ENCODE measurements at regions not wholly inside any gene's neighbourhood (a gene's known extent, or its start where the extent isn't known, plus 50 kb on each side); places are given as distances from the start of the nearest gene placed in this dataset.

GRCh38 chr5:3654515-3654914 lies 58.9 kb downstream of the IRX1 start:
- H3K4me1 ChIP-seq (ENCODE audit: insufficient read depth, low read length), result no peaks in the 10 kb centered on the region
- H3K36me3 ChIP-seq (ENCODE audit: insufficient read depth, low read length), result no peaks in the 10 kb centered on the region
- no peaks in the 10 kb centered on the region for H3K27me3 ChIP-seq (ENCODE audit: control insufficient read depth in 1 of 2, insufficient read depth in 2 of 2, low read length in 2 of 2)
- no peak overlapping the region for H3K27ac ChIP-seq (ENCODE audit: low read depth, low read length)
- no peak overlapping the region for H3K4me3 ChIP-seq (ENCODE audit: low read depth in 1 of 2, low read length in 2 of 2)
- no peak overlapping the region for H3K9ac ChIP-seq (ENCODE audit: low read length)
- H3K9me3 ChIP-seq (ENCODE audit: low read length), result no peaks in the 10 kb centered on the region

- no peaks in the 10 kb centered on the region for H3K4me1 ChIP-seq (ENCODE audit: insufficient read depth, low read length)
- H3K9ac ChIP-seq (ENCODE audit: low read length), result no peak overlapping the region
Observed at GRCh38 chr5:3656803-3657202, 61.2 kb downstream of the IRX1 start.

GRCh38 chr5:3657364-3658022 lies 61.9 kb downstream of the IRX1 start:
- H3K9me3 ChIP-seq (ENCODE audit: low read length), result no peaks in the 10 kb centered on the region
- no peak overlapping the region for H3K4me3 ChIP-seq (ENCODE audit: low read depth in 1 of 2, low read length in 2 of 2)
- no peak overlapping the region for H3K27ac ChIP-seq (ENCODE audit: low read depth, low read length)
- H3K36me3 ChIP-seq (ENCODE audit: insufficient read depth, low read length), result no peaks in the 10 kb centered on the region
- H3K9ac ChIP-seq (ENCODE audit: low read length), result no peak overlapping the region
- H3K27me3 ChIP-seq (ENCODE audit: control insufficient read depth in 1 of 2, insufficient read depth in 2 of 2, low read length in 2 of 2), result no peaks in the 10 kb centered on the region
- no peaks in the 10 kb centered on the region for H3K4me1 ChIP-seq (ENCODE audit: insufficient read depth, low read length)

More at GRCh38 chr5:3656803-3657202, 61.2 kb downstream of the IRX1 start:
- Histone ChIP-seq H3K36me3 (ENCODE audit: insufficient read depth, low read length) (no peaks in the 10 kb centered on the region), H3K27me3 (ENCODE audit: control insufficient read depth in 1 of 2, insufficient read depth in 2 of 2, low read length in 2 of 2) (no peaks in the 10 kb centered on the region), H3K4me3 (ENCODE audit: low read depth in 1 of 2, low read length in 2 of 2) (no peak overlapping the region), H3K27ac (ENCODE audit: low read depth, low read length) (no peak overlapping the region), H3K9me3 (ENCODE audit: low read length) (no peaks in the 10 kb centered on the region)

GRCh38 chr5:3658929-3659328 lies 63.3 kb downstream of the IRX1 start:
- Histone ChIP-seq H3K36me3 (ENCODE audit: insufficient read depth, low read length) (no peaks in the 10 kb centered on the region), H3K9ac (ENCODE audit: low read length) (no peak overlapping the region), H3K4me1 (ENCODE audit: insufficient read depth, low read length) (no peaks in the 10 kb centered on the region), H3K9me3 (ENCODE audit: low read length) (no peaks in the 10 kb centered on the region), H3K27me3 (ENCODE audit: control insufficient read depth in 1 of 2, insufficient read depth in 2 of 2, low read length in 2 of 2) (no peaks in the 10 kb centered on the region), H3K27ac (ENCODE audit: low read depth, low read length) (no peak overlapping the region), H3K4me3 (ENCODE audit: low read depth in 1 of 2, low read length in 2 of 2) (no peak overlapping the region)

- H3K4me3 ChIP-seq (ENCODE audit: low read depth in 1 of 2, low read length in 2 of 2), result no peak overlapping the region
- no peaks in the 10 kb centered on the region for H3K36me3 ChIP-seq (ENCODE audit: insufficient read depth, low read length)
- H3K9ac ChIP-seq (ENCODE audit: low read length), result no peak overlapping the region
- no peaks in the 10 kb centered on the region for H3K27me3 ChIP-seq (ENCODE audit: control insufficient read depth in 1 of 2, insufficient read depth in 2 of 2, low read length in 2 of 2)
- H3K4me1 ChIP-seq (ENCODE audit: insufficient read depth, low read length), result no peaks in the 10 kb centered on the region
- H3K27ac ChIP-seq (ENCODE audit: low read depth, low read length), result no peak overlapping the region
- no peaks in the 10 kb centered on the region for H3K9me3 ChIP-seq (ENCODE audit: low read length)
Observed at GRCh38 chr5:3659907-3660306, 64.3 kb downstream of the IRX1 start.

GRCh38 chr5:3660630-3661029 lies 65.0 kb downstream of the IRX1 start:
- Histone ChIP-seq H3K4me3 (ENCODE audit: low read depth in 1 of 2, low read length in 2 of 2) (no peak overlapping the region), H3K27ac (ENCODE audit: low read depth, low read length) (no peak overlapping the region), H3K36me3 (ENCODE audit: insufficient read depth, low read length) (no peaks in the 10 kb centered on the region), H3K4me1 (ENCODE audit: insufficient read depth, low read length) (no peaks in the 10 kb centered on the region), H3K9me3 (ENCODE audit: low read length) (no peaks in the 10 kb centered on the region), H3K9ac (ENCODE audit: low read length) (no peak overlapping the region), H3K27me3 (ENCODE audit: control insufficient read depth in 1 of 2, insufficient read depth in 2 of 2, low read length in 2 of 2) (no peaks in the 10 kb centered on the region)

- Histone ChIP-seq H3K27ac (ENCODE audit: low read depth, low read length) (no peak overlapping the region), H3K9ac (ENCODE audit: low read length) (no peak overlapping the region), H3K9me3 (ENCODE audit: low read length) (no peaks in the 10 kb centered on the region), H3K4me3 (ENCODE audit: low read depth in 1 of 2, low read length in 2 of 2) (no peak overlapping the region), H3K4me1 (ENCODE audit: insufficient read depth, low read length) (no peaks in the 10 kb centered on the region), H3K27me3 (ENCODE audit: control insufficient read depth in 1 of 2, insufficient read depth in 2 of 2, low read length in 2 of 2) (no peaks in the 10 kb centered on the region), H3K36me3 (ENCODE audit: insufficient read depth, low read length) (no peaks in the 10 kb centered on the region)
Observed at GRCh38 chr5:3661755-3662296, 66.2 kb downstream of the IRX1 start.

GRCh38 chr5:3662344-3662743 lies 66.7 kb downstream of the IRX1 start:
- Histone ChIP-seq H3K9me3 (ENCODE audit: low read length) (no peaks in the 10 kb centered on the region), H3K27me3 (ENCODE audit: control insufficient read depth in 1 of 2, insufficient read depth in 2 of 2, low read length in 2 of 2) (no peaks in the 10 kb centered on the region), H3K4me3 (ENCODE audit: low read depth in 1 of 2, low read length in 2 of 2) (no peak overlapping the region), H3K36me3 (ENCODE audit: insufficient read depth, low read length) (no peaks in the 10 kb centered on the region), H3K4me1 (ENCODE audit: insufficient read depth, low read length) (no peaks in the 10 kb centered on the region), H3K9ac (ENCODE audit: low read length) (no peak overlapping the region), H3K27ac (ENCODE audit: low read depth, low read length) (no peak overlapping the region)

GRCh38 chr5:3671337-3671736 lies 75.7 kb downstream of the IRX1 start:
- H3K27me3 ChIP-seq (ENCODE audit: control insufficient read depth in 1 of 2, insufficient read depth in 2 of 2, low read length in 2 of 2), result no peaks in the 10 kb centered on the region
- H3K27ac ChIP-seq (ENCODE audit: low read depth, low read length), result no peak overlapping the region
- no peaks in the 10 kb centered on the region for H3K4me1 ChIP-seq (ENCODE audit: insufficient read depth, low read length)
- H3K9me3 ChIP-seq (ENCODE audit: low read length), result no peaks in the 10 kb centered on the region
- no peaks in the 10 kb centered on the region for H3K36me3 ChIP-seq (ENCODE audit: insufficient read depth, low read length)
- H3K4me3 ChIP-seq (ENCODE audit: low read depth in 1 of 2, low read length in 2 of 2), result no peak overlapping the region
- H3K9ac ChIP-seq (ENCODE audit: low read length), result no peak overlapping the region

GRCh38 chr5:3678801-3679200 lies 83.2 kb downstream of the IRX1 start:
- Histone ChIP-seq H3K4me1 (ENCODE audit: insufficient read depth, low read length) (no peaks in the 10 kb centered on the region), H3K36me3 (ENCODE audit: insufficient read depth, low read length) (no peaks in the 10 kb centered on the region), H3K9ac (ENCODE audit: low read length) (no peak overlapping the region), H3K27me3 (ENCODE audit: control insufficient read depth in 1 of 2, insufficient read depth in 2 of 2, low read length in 2 of 2) (no peaks in the 10 kb centered on the region), H3K9me3 (ENCODE audit: low read length) (no peaks in the 10 kb centered on the region), H3K4me3 (ENCODE audit: low read depth in 1 of 2, low read length in 2 of 2) (no peak overlapping the region), H3K27ac (ENCODE audit: low read depth, low read length) (no peak overlapping the region)

GRCh38 chr5:3680821-3681220 lies 85.2 kb downstream of the IRX1 start:
- H3K27me3 ChIP-seq (ENCODE audit: control insufficient read depth in 1 of 2, insufficient read depth in 2 of 2, low read length in 2 of 2), result no peaks in the 10 kb centered on the region
- H3K4me1 ChIP-seq (ENCODE audit: insufficient read depth, low read length), result no peaks in the 10 kb centered on the region
- H3K27ac ChIP-seq (ENCODE audit: low read depth, low read length), result no peak overlapping the region
- H3K36me3 ChIP-seq (ENCODE audit: insufficient read depth, low read length), result no peaks in the 10 kb centered on the region
- no peak overlapping the region for H3K9ac ChIP-seq (ENCODE audit: low read length)
- H3K9me3 ChIP-seq (ENCODE audit: low read length), result no peaks in the 10 kb centered on the region
- H3K4me3 ChIP-seq (ENCODE audit: low read depth in 1 of 2, low read length in 2 of 2), result no peak overlapping the region

- H3K27ac ChIP-seq (ENCODE audit: low read depth, low read length), result no peak overlapping the region
- H3K4me1 ChIP-seq (ENCODE audit: insufficient read depth, low read length), result no peaks in the 10 kb centered on the region
- no peak overlapping the region for H3K4me3 ChIP-seq (ENCODE audit: low read depth in 1 of 2, low read length in 2 of 2)
- H3K9ac ChIP-seq (ENCODE audit: low read length), result no peak overlapping the region
- no peaks in the 10 kb centered on the region for H3K9me3 ChIP-seq (ENCODE audit: low read length)
- H3K36me3 ChIP-seq (ENCODE audit: insufficient read depth, low read length), result no peaks in the 10 kb centered on the region
- H3K27me3 ChIP-seq (ENCODE audit: control insufficient read depth in 1 of 2, insufficient read depth in 2 of 2, low read length in 2 of 2), result no peaks in the 10 kb centered on the region
Observed at GRCh38 chr5:3684118-3684517, 88.5 kb downstream of the IRX1 start.

Data from muscle layer of colon (tissue), 2 donors.